Epidermal melanocyte (primary cell): ENCODE measurements at regions not wholly inside any gene's neighbourhood (a gene's known extent, or its start where the extent isn't known, plus 50 kb on each side); places are given as distances from the start of the nearest gene placed in this dataset.
A peak's percentile ranks its signal among the peaks of the same experiment; 100 is the strongest.
"Not testable (repeated sequence)": the region's sequence is repeated elsewhere in the genome, so short reads cannot be mapped to it uniquely, and the experiment has no call there.

Source experiments
- DNase-seq: peaks from one replicate; pipeline ENCODE4 v3.0.0; 2011; ENCODE audit warnings: low spot score; ENCODE audit not compliant: insufficient read length

- DNase-seq: no peak
Measured at GRCh38 chr5:57429513-57430120, 53.0 kb downstream of the ACTBL2 start.

GRCh38 chr5:57429021-57429420, 53.6 kb downstream of the ACTBL2 start:
- not testable (repeated sequence) for DNase-seq

- DNase-seq: no peak
Measured at GRCh38 chr5:57422993-57423392, 59.6 kb downstream of the ACTBL2 start.

- DNase-seq: no peak
Measured at GRCh38 chr5:57422341-57422740, 60.3 kb downstream of the ACTBL2 start.

- DNase-seq: no peak
Measured at GRCh38 chr5:57420801-57421200, 61.8 kb downstream of the ACTBL2 start.

GRCh38 chr5:57417971-57418370, 64.6 kb downstream of the ACTBL2 start:
- DNase-seq: no peak

- DNase-seq: no peak
Measured at GRCh38 chr5:57417320-57417719, 65.3 kb downstream of the ACTBL2 start.

GRCh38 chr5:57416278-57416994, 66.2 kb downstream of the ACTBL2 start:
- peak; percentile 78 for DNase-seq

- DNase-seq: no peak
Measured at GRCh38 chr5:57414857-57415256, 67.8 kb downstream of the ACTBL2 start.

- DNase-seq: no peak
Measured at GRCh38 chr5:57414191-57414590, 68.4 kb downstream of the ACTBL2 start.

- DNase-seq: no peak
Measured at GRCh38 chr5:57413145-57413544, 69.5 kb downstream of the ACTBL2 start.

- DNase-seq: no peak
Measured at GRCh38 chr5:57412680-57413079, 69.9 kb downstream of the ACTBL2 start.

GRCh38 chr5:57411982-57412381, 70.6 kb downstream of the ACTBL2 start:
- DNase-seq: no peak

GRCh38 chr5:57410374-57411320, 72.0 kb downstream of the ACTBL2 start:
- DNase-seq: no peak

- no peak for DNase-seq
Measured at GRCh38 chr5:57408714-57409113, 73.9 kb downstream of the ACTBL2 start.

GRCh38 chr5:57408285-57408684, 74.3 kb downstream of the ACTBL2 start:
- no peak for DNase-seq

GRCh38 chr5:57407391-57407790, 75.2 kb downstream of the ACTBL2 start:
- DNase-seq: no peak

- DNase-seq: no peak
Measured at GRCh38 chr5:57406641-57407040, 76.0 kb downstream of the ACTBL2 start.

- DNase-seq: no peak
Measured at GRCh38 chr5:57405984-57406383, 76.6 kb downstream of the ACTBL2 start.

- no peak for DNase-seq
Measured at GRCh38 chr5:57402761-57403160, 79.8 kb downstream of the ACTBL2 start.

- DNase-seq: no peak
Measured at GRCh38 chr5:57402348-57402747, 80.3 kb downstream of the ACTBL2 start.
